SK-N-SH treated with all-trans-retinoic acid at 6 μM for 48 hours (cell line): ENCODE measurements at regions not wholly inside any gene's neighbourhood (a gene's known extent, or its start where the extent isn't known, plus 50 kb on each side); places are given as distances from the start of the nearest gene placed in this dataset.

ENCODE experiments used
- ATAC-seq: fragments of 200-7000 bp; cut with Tn5 transposase; 3 replicates; pipeline ENCODE4 v1.9.1; 2020; ENCODE audit warnings: mild to moderate bottlenecking, moderate library complexity
- ARNTL ChIP-seq: fragments of 450-650 bp; formaldehyde crosslinking; IDR thresholded peaks from 2 replicates; pipeline ENCODE4 v1.5.0; 2020; ENCODE audit warnings: low read depth, mild to moderate bottlenecking, moderate library complexity, borderline replicate concordance
- BACH2 ChIP-seq: fragments of 250-450 bp; sonication (Bioruptor Pico); IDR thresholded peaks from 2 replicates; pipeline ENCODE4 v1.9.0; 2021; ENCODE audit warnings: mild to moderate bottlenecking, borderline replicate concordance
- CSDC2 ChIP-seq: fragments of 250-450 bp; sonication (Bioruptor Pico); IDR thresholded peaks from 2 replicates; pipeline ENCODE4 v1.5.0; 2020; ENCODE audit warnings: mild to moderate bottlenecking, moderate library complexity
- ESRRG ChIP-seq: fragments of 250-450 bp; sonication (Bioruptor Pico); IDR thresholded peaks from 2 replicates; pipeline ENCODE4 v1.6.1; 2021; ENCODE audit warnings: mild to moderate bottlenecking
- GLIS3 ChIP-seq: fragments of 250-450 bp; sonication (Bioruptor Pico); IDR thresholded peaks from 2 replicates; pipeline ENCODE4 v1.5.0; 2020; ENCODE audit warnings: mild to moderate bottlenecking, moderate library complexity
- ISL1 ChIP-seq: fragments of 250-450 bp; sonication (Bioruptor Pico); IDR thresholded peaks from 2 replicates; pipeline ENCODE4 v2.1.2; 2022; ENCODE audit warnings: mild to moderate bottlenecking, moderate library complexity
- OSR1 ChIP-seq: fragments of 250-450 bp; sonication (Bioruptor Pico); IDR thresholded peaks from 2 replicates; pipeline ENCODE4 v1.8.0; 2022; ENCODE audit warnings: moderate library complexity, mild to moderate bottlenecking, inconsistent platforms
- POU6F1 ChIP-seq: fragments of 250-450 bp; sonication (Bioruptor Pico); IDR thresholded peaks from 2 replicates; pipeline ENCODE4 v1.8.0; 2021; ENCODE audit warnings: low read depth, mild to moderate bottlenecking, moderate library complexity, borderline replicate concordance
- PPARA ChIP-seq: fragments of 250-450 bp; sonication (Bioruptor Pico); IDR thresholded peaks from 2 replicates; pipeline ENCODE4 v1.5.0; 2020; ENCODE audit warnings: mild to moderate bottlenecking, borderline replicate concordance
- RARB ChIP-seq: fragments of 250-450 bp; sonication (Bioruptor Pico); IDR thresholded peaks from 2 replicates; pipeline ENCODE4 v1.8.0; 2021; ENCODE audit warnings: mild to moderate bottlenecking, moderate library complexity
- SNAI2 ChIP-seq: fragments of 250-450 bp; sonication (Bioruptor Pico); IDR thresholded peaks from 2 replicates; pipeline ENCODE4 v1.5.0; 2020; ENCODE audit warnings: mild to moderate bottlenecking, moderate library complexity
- TOX ChIP-seq: fragments of 250-450 bp; sonication (Bioruptor Pico); IDR thresholded peaks from 2 replicates; pipeline ENCODE4 v1.8.0; 2021; ENCODE audit warnings: mild to moderate bottlenecking, moderate library complexity, borderline replicate concordance
- TSHZ2 ChIP-seq: fragments of 250-450 bp; sonication (Bioruptor Pico); IDR thresholded peaks from 2 replicates; pipeline ENCODE4 v1.5.0; 2020; ENCODE audit warnings: mild to moderate bottlenecking, moderate library complexity
- ZC3H10 ChIP-seq: fragments of 250-450 bp; sonication (Bioruptor Pico); IDR thresholded peaks from 2 replicates; pipeline ENCODE4 v1.5.1; 2021; ENCODE audit warnings: mild to moderate bottlenecking, moderate library complexity
- ZFP3 ChIP-seq: fragments of 250-450 bp; sonication (Bioruptor Pico); IDR thresholded peaks from 2 replicates; pipeline ENCODE4 v1.5.0; 2020; ENCODE audit warnings: mild to moderate bottlenecking, moderate library complexity
- ZFP30 ChIP-seq: fragments of 450-650 bp; formaldehyde crosslinking; IDR thresholded peaks from 2 replicates; pipeline ENCODE4 v1.5.0; 2022; ENCODE audit warnings: mild to moderate bottlenecking, moderate library complexity
- ZNF565 ChIP-seq: fragments of 450-650 bp; formaldehyde crosslinking; conservative IDR thresholded peaks from 2 replicates; pipeline ENCODE4 v1.5.0; 2020; ENCODE audit warnings: low read depth, mild to moderate bottlenecking, moderate library complexity
- ZNF70 ChIP-seq: fragments of 450-650 bp; formaldehyde crosslinking; IDR thresholded peaks from 2 replicates; pipeline ENCODE4 v1.5.0; 2020; ENCODE audit warnings: mild to moderate bottlenecking, moderate library complexity
- ZNF8 ChIP-seq: fragments of 450-650 bp; formaldehyde crosslinking; IDR thresholded peaks from 2 replicates; pipeline ENCODE4 v1.5.0; 2020; ENCODE audit warnings: mild to moderate bottlenecking, moderate library complexity
- TF ChIP-seq, protein P1 (sequence below): fragments of 250-450 bp; sonication (Bioruptor Pico); IDR thresholded peaks from 2 replicates; pipeline ENCODE4 v1.8.0; 2020; ENCODE audit warnings: mild to moderate bottlenecking, moderate library complexity, borderline replicate concordance
- TF ChIP-seq, protein P2 (sequence below): fragments of 250-450 bp; sonication (Bioruptor Pico); IDR thresholded peaks from 2 replicates; pipeline ENCODE4 v1.5.1; 2020; ENCODE audit warnings: low read depth, mild to moderate bottlenecking, moderate library complexity

- no peak for TF ChIP-seq BACH2
- no peak for TF ChIP-seq SNAI2 (CRISPR knock-in tag)
- no peak for TF ChIP-seq ZFP3 (CRISPR knock-in tag)
- no peak for TF ChIP-seq ESRRG (CRISPR knock-in tag)
- no peak for TF ChIP-seq GLIS3 (CRISPR knock-in tag)
- no peak for TF ChIP-seq TOX (CRISPR knock-in tag)
- TF ChIP-seq, protein P1, sequence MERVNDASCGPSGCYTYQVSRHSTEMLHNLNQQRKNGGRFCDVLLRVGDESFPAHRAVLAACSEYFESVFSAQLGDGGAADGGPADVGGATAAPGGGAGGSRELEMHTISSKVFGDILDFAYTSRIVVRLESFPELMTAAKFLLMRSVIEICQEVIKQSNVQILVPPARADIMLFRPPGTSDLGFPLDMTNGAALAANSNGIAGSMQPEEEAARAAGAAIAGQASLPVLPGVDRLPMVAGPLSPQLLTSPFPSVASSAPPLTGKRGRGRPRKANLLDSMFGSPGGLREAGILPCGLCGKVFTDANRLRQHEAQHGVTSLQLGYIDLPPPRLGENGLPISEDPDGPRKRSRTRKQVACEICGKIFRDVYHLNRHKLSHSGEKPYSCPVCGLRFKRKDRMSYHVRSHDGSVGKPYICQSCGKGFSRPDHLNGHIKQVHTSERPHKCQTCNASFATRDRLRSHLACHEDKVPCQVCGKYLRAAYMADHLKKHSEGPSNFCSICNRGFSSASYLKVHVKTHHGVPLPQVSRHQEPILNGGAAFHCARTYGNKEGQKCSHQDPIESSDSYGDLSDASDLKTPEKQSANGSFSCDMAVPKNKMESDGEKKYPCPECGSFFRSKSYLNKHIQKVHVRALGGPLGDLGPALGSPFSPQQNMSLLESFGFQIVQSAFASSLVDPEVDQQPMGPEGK (CRISPR knock-in tag): no peak
- TF ChIP-seq, protein P2, sequence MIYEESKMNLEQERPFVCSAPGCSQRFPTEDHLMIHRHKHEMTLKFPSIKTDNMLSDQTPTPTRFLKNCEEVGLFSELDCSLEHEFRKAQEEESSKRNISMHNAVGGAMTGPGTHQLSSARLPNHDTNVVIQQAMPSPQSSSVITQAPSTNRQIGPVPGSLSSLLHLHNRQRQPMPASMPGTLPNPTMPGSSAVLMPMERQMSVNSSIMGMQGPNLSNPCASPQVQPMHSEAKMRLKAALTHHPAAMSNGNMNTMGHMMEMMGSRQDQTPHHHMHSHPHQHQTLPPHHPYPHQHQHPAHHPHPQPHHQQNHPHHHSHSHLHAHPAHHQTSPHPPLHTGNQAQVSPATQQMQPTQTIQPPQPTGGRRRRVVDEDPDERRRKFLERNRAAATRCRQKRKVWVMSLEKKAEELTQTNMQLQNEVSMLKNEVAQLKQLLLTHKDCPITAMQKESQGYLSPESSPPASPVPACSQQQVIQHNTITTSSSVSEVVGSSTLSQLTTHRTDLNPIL: no peak
- TF ChIP-seq ZNF565 (CRISPR knock-in tag): no peak
- no peak for TF ChIP-seq ZC3H10 (CRISPR knock-in tag)
- TF ChIP-seq PPARA (CRISPR knock-in tag): no peak
- no peak for ATAC-seq
These were observed 283.7 kb downstream of the DHX35 start for GRCh38 chr20:39245685-39246311.

DNA sequence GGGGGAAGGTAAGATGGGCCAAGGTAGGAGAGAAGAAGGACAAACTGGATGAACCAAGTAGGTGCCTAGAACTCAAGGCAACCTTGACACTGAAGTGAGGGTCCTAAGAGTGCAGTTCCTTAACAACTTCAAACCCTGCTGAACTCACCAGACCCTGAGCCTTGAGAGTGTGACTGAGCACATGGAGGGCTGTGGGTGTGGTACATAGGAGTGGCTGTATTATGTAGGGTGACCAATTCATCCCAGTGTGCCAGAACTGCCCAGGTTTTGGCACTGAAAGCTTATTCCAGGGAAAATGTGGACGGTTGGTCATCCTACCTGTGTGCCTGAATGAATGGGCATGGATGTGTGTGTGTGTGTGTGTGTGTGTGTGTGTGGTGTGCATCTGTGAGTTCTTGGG is 281.8 kb downstream of the DHX35 start:
- no peak for TF ChIP-seq ZC3H10 (CRISPR knock-in tag)
- no peak for ATAC-seq

DNA sequence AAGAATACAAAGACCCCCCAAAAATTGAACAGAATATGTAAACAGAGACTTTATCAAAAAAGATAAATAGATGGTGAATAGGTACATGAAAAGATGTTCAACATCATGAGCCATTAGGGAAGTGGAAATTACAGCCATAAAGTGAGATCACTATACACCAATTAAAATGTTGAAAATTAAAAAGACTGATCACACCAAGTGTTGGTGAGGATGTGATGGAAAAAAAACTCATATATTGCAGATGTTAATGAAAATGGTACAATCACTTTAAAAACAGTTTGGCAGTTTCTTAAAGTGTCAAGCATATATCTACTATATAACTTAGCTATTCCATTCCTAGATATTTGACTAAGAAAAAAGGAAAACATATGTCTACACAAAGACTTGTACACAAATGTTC is 280.5 kb downstream of the DHX35 start:
- no peak for ATAC-seq
- TF ChIP-seq POU6F1 (CRISPR knock-in tag): no peak
- TF ChIP-seq ZFP30 (CRISPR knock-in tag): no peak
- TF ChIP-seq TSHZ2: no peak
- no peak for TF ChIP-seq ZNF70 (CRISPR knock-in tag)
- TF ChIP-seq ZNF8 (CRISPR knock-in tag): no peak
- no peak for TF ChIP-seq CSDC2
- TF ChIP-seq ZC3H10 (CRISPR knock-in tag): no peak
- TF ChIP-seq ZNF565 (CRISPR knock-in tag): no peak
- TF ChIP-seq PPARA (CRISPR knock-in tag): no peak
- no peak for TF ChIP-seq SNAI2 (CRISPR knock-in tag)
- TF ChIP-seq, protein P1 (CRISPR knock-in tag): no peak
- no peak for TF ChIP-seq RARB (CRISPR knock-in tag)

DNA sequence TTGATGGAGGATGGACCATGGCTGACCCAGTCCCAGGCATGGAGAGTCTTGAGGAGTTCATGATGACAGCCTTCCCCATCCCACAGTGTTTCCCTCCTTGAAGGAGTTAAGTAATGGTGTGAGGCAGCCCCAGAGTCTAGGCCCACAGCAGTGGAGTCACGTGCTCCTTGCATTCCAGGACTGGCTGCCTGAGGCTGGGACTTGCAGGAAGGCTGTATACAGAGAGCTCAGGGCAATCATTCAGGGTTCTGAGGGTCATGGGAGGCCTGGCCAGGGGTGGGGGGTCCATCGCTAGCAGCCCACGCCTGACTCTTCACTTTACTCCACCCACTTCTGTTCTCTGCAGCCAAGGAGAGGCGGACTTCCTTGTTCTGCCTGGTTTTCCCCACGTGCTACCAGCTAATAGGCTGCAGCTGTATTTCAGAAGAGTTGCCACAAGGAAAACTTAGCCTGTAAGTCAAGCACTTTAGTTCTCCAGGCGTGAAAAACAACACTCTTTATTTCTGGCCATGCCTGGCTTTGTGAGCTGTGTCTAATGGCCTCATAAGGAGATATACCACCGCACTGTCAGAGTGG is 272.5 kb downstream of the DHX35 start:
- TF ChIP-seq SNAI2 (CRISPR knock-in tag) (no peak), ZNF8 (CRISPR knock-in tag) (no peak), ARNTL (no peak), ZFP3 (CRISPR knock-in tag) (no peak), ZC3H10 (CRISPR knock-in tag) (no peak), OSR1 (no peak), TOX (CRISPR knock-in tag) (no peak), PPARA (CRISPR knock-in tag) (no peak), GLIS3 (CRISPR knock-in tag) (no peak), ISL1 (CRISPR knock-in tag) (no peak), ZNF70 (CRISPR knock-in tag) (no peak), CSDC2 (no peak), ZNF565 (CRISPR knock-in tag) (no peak), ESRRG (CRISPR knock-in tag) (no peak)
- TF ChIP-seq, protein P2: no peak
- TF ChIP-seq, protein P1 (CRISPR knock-in tag): no peak
- no peak for ATAC-seq
